Parathyroid adenoma (tissue), 2 donors: ENCODE measurements at regions not wholly inside any gene's neighbourhood (a gene's known extent, or its start where the extent isn't known, plus 50 kb on each side); places are given as distances from the start of the nearest gene placed in this dataset.

Source experiments
- H2AFZ ChIP-seq: fragments of 300-600 bp; sonication (generic); one replicate; pipeline ENCODE4 v1.7.0; 2017; ENCODE audit warnings: antibody characterized with exemption, mild to moderate bottlenecking
- H3K27ac ChIP-seq: fragments of 300-600 bp; sonication (generic); one replicate; pipeline ENCODE4 v1.7.0; 2017
- H3K27me3 ChIP-seq: fragments of 300-600 bp; sonication (generic); one replicate; pipeline ENCODE4 v1.7.0; 2017; ENCODE audit warnings: low read length; ENCODE audit not compliant: control insufficient read depth, insufficient read depth
- H3K36me3 ChIP-seq: fragments of 300-600 bp; sonication (generic); one replicate; pipeline ENCODE4 v1.7.0; 2017; ENCODE audit warnings: low read length; ENCODE audit not compliant: control insufficient read depth, insufficient read depth
- H3K4me1 ChIP-seq: fragments of 300-600 bp; sonication (generic); one replicate; pipeline ENCODE4 v1.7.0; 2017; ENCODE audit warnings: control low read depth
- H3K4me2 ChIP-seq: fragments of 300-600 bp; sonication (generic); one replicate; pipeline ENCODE4 v1.7.0; 2017; ENCODE audit warnings: low read length
- H3K4me3 ChIP-seq: fragments of 300-600 bp; sonication (generic); one replicate; pipeline ENCODE4 v1.7.0; 2017; ENCODE audit warnings: low read depth, low read length
- H3K79me2 ChIP-seq: fragments of 300-600 bp; sonication (generic); one replicate; pipeline ENCODE4 v1.7.0; 2017; ENCODE audit warnings: control low read depth
- H3K9ac ChIP-seq: fragments of 300-600 bp; sonication (generic); one replicate; pipeline ENCODE4 v1.7.0; 2017; ENCODE audit warnings: mild to moderate bottlenecking
- H3K9me3 ChIP-seq: fragments of 300-600 bp; sonication (generic); one replicate; pipeline ENCODE4 v1.7.0; 2017; ENCODE audit warnings: low read length; ENCODE audit not compliant: control insufficient read depth
- TF ChIP-seq, protein P1 (sequence below): fragments of 300-600 bp; sonication (generic); IDR thresholded peaks from one replicate; pipeline ENCODE4 v1.7.0; 2017; ENCODE audit warnings: antibody characterized with exemption, mild to moderate bottlenecking
- donor health status: primary hyperparathyroidism.

GRCh38 chr2:182585430-182585829 is 130.6 kb upstream of the DNAJC10 start:
- no peaks in the 10 kb centered on the region for H3K27me3 ChIP-seq
- no peak overlapping the region for H3K4me2 ChIP-seq
- TF ChIP-seq, protein P1, sequence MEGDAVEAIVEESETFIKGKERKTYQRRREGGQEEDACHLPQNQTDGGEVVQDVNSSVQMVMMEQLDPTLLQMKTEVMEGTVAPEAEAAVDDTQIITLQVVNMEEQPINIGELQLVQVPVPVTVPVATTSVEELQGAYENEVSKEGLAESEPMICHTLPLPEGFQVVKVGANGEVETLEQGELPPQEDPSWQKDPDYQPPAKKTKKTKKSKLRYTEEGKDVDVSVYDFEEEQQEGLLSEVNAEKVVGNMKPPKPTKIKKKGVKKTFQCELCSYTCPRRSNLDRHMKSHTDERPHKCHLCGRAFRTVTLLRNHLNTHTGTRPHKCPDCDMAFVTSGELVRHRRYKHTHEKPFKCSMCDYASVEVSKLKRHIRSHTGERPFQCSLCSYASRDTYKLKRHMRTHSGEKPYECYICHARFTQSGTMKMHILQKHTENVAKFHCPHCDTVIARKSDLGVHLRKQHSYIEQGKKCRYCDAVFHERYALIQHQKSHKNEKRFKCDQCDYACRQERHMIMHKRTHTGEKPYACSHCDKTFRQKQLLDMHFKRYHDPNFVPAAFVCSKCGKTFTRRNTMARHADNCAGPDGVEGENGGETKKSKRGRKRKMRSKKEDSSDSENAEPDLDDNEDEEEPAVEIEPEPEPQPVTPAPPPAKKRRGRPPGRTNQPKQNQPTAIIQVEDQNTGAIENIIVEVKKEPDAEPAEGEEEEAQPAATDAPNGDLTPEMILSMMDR: no peak
- no peaks in the 10 kb centered on the region for H3K9me3 ChIP-seq
- H2AFZ ChIP-seq: no peak overlapping the region
- H3K27ac ChIP-seq: no peak overlapping the region
- H3K4me1 ChIP-seq: no peaks in the 10 kb centered on the region
- H3K4me3 ChIP-seq: no peak overlapping the region
- H3K36me3 ChIP-seq: no peaks in the 10 kb centered on the region
- no peaks in the 10 kb centered on the region for H3K79me2 ChIP-seq
- no peak overlapping the region for H3K9ac ChIP-seq

GRCh38 chr2:182586426-182586825 is 129.6 kb upstream of the DNAJC10 start:
- no peak overlapping the region for H3K4me3 ChIP-seq
- H3K36me3 ChIP-seq: no peaks in the 10 kb centered on the region
- H3K9me3 ChIP-seq: no peaks in the 10 kb centered on the region
- H3K27me3 ChIP-seq: no peaks in the 10 kb centered on the region
- H3K9ac ChIP-seq: no peak overlapping the region
- no peak overlapping the region for H2AFZ ChIP-seq
- TF ChIP-seq, protein P1: no peak
- H3K79me2 ChIP-seq: no peaks in the 10 kb centered on the region
- no peak overlapping the region for H3K4me2 ChIP-seq
- no peaks in the 10 kb centered on the region for H3K4me1 ChIP-seq
- no peak overlapping the region for H3K27ac ChIP-seq

DNA sequence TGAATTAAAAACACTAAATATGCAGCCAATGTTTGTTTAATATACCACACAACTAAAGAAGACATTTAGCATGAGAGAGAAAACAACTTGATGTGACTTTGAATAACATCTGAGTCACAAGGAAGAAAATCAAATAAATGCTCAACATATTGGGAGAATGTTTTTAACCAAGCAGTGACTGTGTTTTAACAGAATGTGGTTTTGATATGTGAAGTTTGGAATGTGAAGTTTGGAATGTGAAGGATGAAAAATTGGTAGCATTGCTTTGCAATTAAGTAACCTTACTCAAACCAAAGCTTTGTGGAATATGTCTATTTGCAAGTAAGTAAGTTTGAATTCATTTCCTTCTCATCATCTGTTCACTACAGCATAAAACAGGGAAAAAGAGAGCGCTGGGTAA is 128.2 kb upstream of the DNAJC10 start:
- Histone ChIP-seq H3K27me3 (no peaks in the 10 kb centered on the region), H3K9me3 (no peaks in the 10 kb centered on the region), H2AFZ (no peak overlapping the region), H3K9ac (no peak overlapping the region), H3K4me1 (no peaks in the 10 kb centered on the region), H3K4me3 (no peak overlapping the region), H3K36me3 (no peaks in the 10 kb centered on the region), H3K79me2 (no peaks in the 10 kb centered on the region), H3K27ac (no peak overlapping the region), H3K4me2 (no peak overlapping the region)
- TF ChIP-seq, protein P1: no peak

DNA sequence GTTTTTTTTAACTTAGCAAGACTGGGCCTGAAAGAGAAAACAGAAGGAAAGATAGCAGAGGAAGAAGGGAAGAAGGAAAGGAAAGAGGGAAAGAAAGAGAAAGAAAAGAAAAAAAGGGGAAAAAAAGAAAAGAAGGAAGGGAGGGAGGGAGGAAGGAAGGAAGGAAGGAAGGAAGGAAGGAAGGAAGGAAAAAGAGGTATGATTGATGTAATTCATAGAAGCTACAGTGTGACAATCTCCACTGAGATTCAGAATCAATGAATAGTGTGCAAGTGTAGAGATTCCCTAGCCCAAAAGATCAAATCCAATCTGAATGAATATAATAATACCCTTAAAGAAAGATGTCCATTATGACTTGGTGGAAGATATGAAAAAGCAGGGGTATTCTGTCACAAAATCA is 126.9 kb upstream of the DNAJC10 start:
- H3K9ac ChIP-seq: no peak overlapping the region
- no peaks in the 10 kb centered on the region for H3K36me3 ChIP-seq
- no peak overlapping the region for H2AFZ ChIP-seq
- H3K27ac ChIP-seq: no peak overlapping the region
- H3K9me3 ChIP-seq: no peaks in the 10 kb centered on the region
- no peaks in the 10 kb centered on the region for H3K79me2 ChIP-seq
- H3K4me2 ChIP-seq: no peak overlapping the region
- no peaks in the 10 kb centered on the region for H3K4me1 ChIP-seq
- TF ChIP-seq, protein P1: no peak
- H3K4me3 ChIP-seq: no peak overlapping the region
- H3K27me3 ChIP-seq: no peaks in the 10 kb centered on the region

- no peaks in the 10 kb centered on the region for H3K27me3 ChIP-seq
- H3K36me3 ChIP-seq: no peaks in the 10 kb centered on the region
- TF ChIP-seq, protein P1: no peak
- no peaks in the 10 kb centered on the region for H3K4me1 ChIP-seq
- H3K9me3 ChIP-seq: no peaks in the 10 kb centered on the region
- no peak overlapping the region for H2AFZ ChIP-seq
- H3K27ac ChIP-seq: no peak overlapping the region
- no peak overlapping the region for H3K4me2 ChIP-seq
- H3K4me3 ChIP-seq: no peak overlapping the region
- no peak overlapping the region for H3K9ac ChIP-seq
- H3K79me2 ChIP-seq: no peaks in the 10 kb centered on the region
Observed at GRCh38 chr2:182591774-182592173, 124.3 kb upstream of the DNAJC10 start.
